ENCODE measurements at regions not wholly inside any gene's neighbourhood (a gene's known extent, or its start where the extent isn't known, plus 50 kb on each side); places are given as distances from the start of the nearest gene placed in this dataset.
"Not testable (repeated sequence)": the region's sequence is repeated elsewhere in the genome, so short reads cannot be mapped to it uniquely, and the experiment has no call there.

DNA sequence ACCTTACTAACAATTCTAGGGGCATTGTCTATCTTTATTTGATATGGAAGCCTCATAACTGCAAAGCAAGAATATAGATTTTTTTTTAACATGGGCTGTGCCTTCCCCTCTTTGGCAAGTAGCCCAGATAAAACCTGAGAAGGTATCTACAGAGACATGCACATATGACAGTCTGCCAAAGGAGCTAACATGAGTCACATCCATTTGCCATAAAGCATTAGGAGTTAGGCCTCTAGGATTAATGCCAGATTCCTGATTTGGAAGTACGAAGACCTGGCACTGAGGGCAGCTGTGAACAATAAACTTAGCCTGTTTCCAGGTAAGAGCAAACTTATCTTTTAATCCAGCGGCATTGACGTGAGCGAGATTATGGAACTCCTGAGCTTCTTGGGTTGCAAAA lies 808.7 kb downstream of the SLC6A15 start:
- not testable (repeated sequence) for TF ChIP-seq CTCF (IDR thresholded peaks at IDR 0.05; ENCODE audit: low read depth, low read length); EZH2phosphoT487 (IDR thresholded peaks at IDR 0.05; ENCODE audit: low read depth)
